Jurkat, Clone E6-1 (cell line): ENCODE measurements at regions not wholly inside any gene's neighbourhood (a gene's known extent, or its start where the extent isn't known, plus 50 kb on each side); places are given as distances from the start of the nearest gene placed in this dataset.
"Not testable (repeated sequence)": the region's sequence is repeated elsewhere in the genome, so short reads cannot be mapped to it uniquely, and the experiment has no call there.

Experiments used
- DNase-seq: peaks from one replicate; pipeline ENCODE4 v3.0.0-alpha.2; 2011; ENCODE audit warnings: low read depth, low spot score
- H3K4me3 ChIP-seq: 2 replicates; pipeline ENCODE4 v1.5.1; 2011; ENCODE audit warnings: mild to moderate bottlenecking, low read length, control low read depth, moderate library complexity

DNA sequence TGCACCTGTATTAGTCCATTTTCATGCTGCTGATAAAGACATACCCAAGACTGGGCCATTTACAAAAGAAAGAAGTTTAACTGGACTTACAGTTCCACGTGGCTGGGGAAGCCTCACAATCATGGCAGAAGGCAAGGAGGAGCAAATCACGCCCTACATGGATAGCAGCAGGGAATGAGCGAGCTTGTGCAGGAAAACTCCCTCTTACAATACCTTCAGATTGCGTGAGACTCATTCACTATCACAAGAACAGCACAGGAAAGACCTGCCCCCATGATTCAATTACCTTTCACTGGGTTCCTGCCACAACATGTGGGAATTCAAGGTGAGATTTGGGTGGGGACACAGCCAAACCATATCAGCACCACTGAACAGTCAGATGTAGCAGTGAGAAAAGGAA lies 137.4 kb downstream of the DACT1 start:
- DNase-seq, H3K4me3 ChIP-seq: not testable (repeated sequence)

GRCh38 chr14:58776516-58776915 lies 138.8 kb downstream of the DACT1 start:
- H3K4me3 ChIP-seq = no peak overlapping the region
- DNase-seq = no peak

- no peak overlapping the region for H3K4me3 ChIP-seq
- no peak for DNase-seq
These were observed 139.8 kb downstream of the DACT1 start for GRCh38 chr14:58777541-58777979.

- no peak for DNase-seq
- H3K4me3 ChIP-seq = no peak overlapping the region
These were observed 140.4 kb downstream of the DACT1 start for GRCh38 chr14:58778202-58778601.

- H3K4me3 ChIP-seq = no peak overlapping the region
- DNase-seq = no peak
These were observed 141.6 kb downstream of the DACT1 start for GRCh38 chr14:58779376-58779775.

DNA sequence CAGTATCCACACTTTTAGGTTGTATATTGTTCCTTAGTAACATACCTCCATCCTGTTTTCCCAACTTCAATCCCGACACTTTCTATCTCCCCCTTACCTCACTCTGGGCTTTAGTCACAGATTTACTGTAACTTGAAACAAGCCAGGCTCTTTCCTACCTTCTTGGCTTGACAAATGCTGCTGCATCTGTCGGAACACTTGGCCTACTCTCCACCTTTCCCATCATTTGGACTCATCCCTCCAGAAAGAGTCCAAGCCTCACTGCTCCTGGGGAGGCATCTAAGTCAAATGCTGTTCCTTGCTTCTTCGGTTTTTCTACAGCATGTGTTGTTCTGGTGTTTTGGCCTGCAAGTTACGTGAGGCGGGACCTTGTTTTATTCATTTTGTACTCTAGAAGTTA lies 142.4 kb downstream of the DACT1 start:
- no peak for DNase-seq
- H3K4me3 ChIP-seq = no peak overlapping the region

DNA sequence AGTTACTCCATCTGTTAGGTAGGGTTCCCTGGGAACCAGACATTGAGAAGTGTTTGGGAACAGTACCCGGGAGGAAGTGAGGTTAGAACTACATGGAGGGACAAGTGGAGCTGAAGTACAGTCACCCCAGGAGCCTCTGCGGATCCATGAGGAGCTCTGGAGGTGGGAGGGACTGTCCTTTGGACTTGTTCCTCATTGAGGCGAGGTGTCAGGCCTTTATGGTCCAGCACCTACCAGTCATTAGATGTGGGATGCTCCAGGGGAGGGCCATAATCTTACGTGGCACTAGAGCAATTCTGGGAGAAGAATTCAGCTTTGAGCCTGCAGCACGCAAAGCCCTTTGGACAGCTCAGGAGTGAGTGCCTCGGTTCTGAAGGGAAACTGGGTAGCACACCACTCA lies 142.8 kb downstream of the DACT1 start:
- no peak for DNase-seq
- no peak overlapping the region for H3K4me3 ChIP-seq

- DNase-seq = no peak
- H3K4me3 ChIP-seq = no peak overlapping the region
These were observed 144.2 kb downstream of the DACT1 start for GRCh38 chr14:58782011-58782410.

- H3K4me3 ChIP-seq = no peak overlapping the region
- no peak for DNase-seq
These were observed 146.2 kb downstream of the DACT1 start for GRCh38 chr14:58783792-58784511.

DNA sequence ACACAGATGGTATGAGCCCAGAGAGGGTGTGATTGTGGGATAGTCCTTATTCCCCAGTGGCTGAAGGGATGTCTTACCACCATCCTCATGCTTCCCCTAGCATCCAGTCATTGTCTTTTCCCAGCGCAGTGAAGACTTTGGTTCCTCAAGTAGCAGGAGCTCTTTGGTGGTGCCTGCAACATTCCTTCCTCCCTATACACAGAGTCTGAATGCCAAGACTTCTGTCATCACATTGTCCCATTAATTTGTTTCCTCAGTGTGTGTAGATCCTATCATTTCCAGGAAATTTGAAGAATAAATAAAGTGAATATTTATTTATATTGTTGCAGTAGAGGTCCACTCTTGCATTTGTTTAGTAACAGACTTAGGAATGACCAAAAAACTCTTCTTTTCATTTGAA lies 147.2 kb downstream of the DACT1 start:
- H3K4me3 ChIP-seq = no peak overlapping the region
- DNase-seq = no peak

DNA sequence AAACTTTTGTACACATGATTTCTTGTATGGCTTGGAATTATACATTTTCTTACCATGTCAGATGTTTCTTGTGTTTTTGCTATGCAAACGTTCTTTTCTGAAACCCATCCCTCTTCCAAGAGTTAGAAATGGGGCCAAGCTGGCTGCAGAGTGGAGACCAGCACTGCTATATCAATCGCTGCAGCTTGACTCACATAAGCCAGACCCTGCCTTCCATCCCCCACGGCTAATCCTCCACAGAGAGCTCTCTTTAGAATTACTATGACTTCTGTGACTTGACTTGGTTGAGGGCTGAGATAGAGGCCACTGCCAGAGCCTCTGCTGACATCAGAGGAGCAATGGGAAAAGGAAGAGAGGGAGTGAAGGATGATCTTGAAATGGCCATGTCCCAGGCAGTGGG lies 147.9 kb downstream of the DACT1 start:
- H3K4me3 ChIP-seq = no peak overlapping the region
- no peak for DNase-seq

- no peak for DNase-seq
- no peak overlapping the region for H3K4me3 ChIP-seq
These were observed 149.8 kb downstream of the DACT1 start for GRCh38 chr14:58787592-58787991.

GRCh38 chr14:58788655-58789503 lies 151.1 kb downstream of the DACT1 start:
- no peak for DNase-seq
- no peak overlapping the region for H3K4me3 ChIP-seq

DNA sequence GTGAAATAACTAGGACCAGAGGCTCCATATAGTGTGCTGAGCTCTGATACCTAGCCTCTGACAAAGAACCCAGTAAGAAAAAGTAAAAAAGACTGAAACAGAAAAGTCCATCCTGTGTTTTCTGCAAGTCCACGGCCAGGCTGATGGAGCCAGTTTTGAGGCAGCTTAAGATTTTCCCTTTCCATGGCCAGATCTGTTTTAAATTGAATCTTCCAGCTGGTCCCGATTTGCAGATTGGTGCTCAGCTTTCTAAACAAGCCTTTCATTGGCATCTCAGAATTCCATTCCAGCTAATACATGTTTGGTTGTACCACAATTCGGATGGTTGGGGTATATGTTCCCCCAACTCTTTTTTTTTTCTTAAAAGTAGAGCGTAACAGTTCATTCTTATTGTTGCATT lies 152.0 kb downstream of the DACT1 start:
- no peak overlapping the region for H3K4me3 ChIP-seq

DNA sequence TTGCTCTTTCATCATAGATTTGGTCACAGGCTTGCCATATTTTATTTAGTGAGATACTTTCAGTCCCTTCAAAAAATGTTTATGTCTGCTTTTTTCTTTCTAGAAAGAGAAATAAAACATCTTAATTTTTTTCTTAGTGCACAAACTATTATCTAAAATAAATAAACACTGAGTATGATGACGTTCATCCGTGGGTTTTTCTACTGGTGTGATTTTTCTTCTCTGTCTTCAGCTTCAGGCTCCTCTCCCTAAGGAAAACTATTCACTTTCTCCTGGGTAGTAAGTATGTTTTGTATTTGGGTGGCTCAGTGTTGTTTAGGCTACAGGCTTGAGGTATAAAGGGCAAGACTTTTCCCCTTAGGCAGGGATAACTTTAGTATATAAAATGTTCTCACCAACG lies 154.7 kb downstream of the DACT1 start:
- no peak overlapping the region for H3K4me3 ChIP-seq
- DNase-seq = no peak

More for the DNA sequence above, 152.0 kb downstream of the DACT1 start:
- no peak for DNase-seq

GRCh38 chr14:58793131-58793740 lies 155.5 kb downstream of the DACT1 start:
- H3K4me3 ChIP-seq = no peak overlapping the region
- no peak for DNase-seq

GRCh38 chr14:58794993-58795762 lies 157.4 kb downstream of the DACT1 start:
- H3K4me3 ChIP-seq = no peak overlapping the region
- DNase-seq = no peak

GRCh38 chr14:58796242-58797009 lies 158.7 kb downstream of the DACT1 start:
- no peak for DNase-seq
- no peak overlapping the region for H3K4me3 ChIP-seq

DNA sequence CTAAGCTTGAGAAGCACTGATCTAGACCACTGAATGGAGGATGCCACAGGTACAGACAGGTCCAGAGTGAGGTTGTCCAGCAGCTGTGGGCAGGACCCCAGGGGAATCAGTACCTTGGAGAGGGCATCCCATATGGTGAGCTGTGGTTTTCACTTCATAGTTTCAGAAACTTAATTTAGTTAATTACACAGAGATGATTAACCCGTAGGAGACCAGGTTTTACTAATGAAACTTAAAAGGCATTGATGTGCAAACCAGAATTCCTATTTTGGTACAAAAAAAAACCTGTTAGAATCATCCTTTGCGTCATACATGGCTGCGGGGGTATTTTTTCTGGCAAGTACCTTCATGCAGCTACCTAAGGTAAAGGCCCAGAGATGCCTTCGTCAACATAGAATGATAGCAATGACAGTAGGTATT lies 159.3 kb downstream of the DACT1 start:
- DNase-seq = no peak

More for the DNA sequence above, 159.3 kb downstream of the DACT1 start:
- no peak overlapping the region for H3K4me3 ChIP-seq
